ENCODE measurements at regions not wholly inside any gene's neighbourhood (a gene's known extent, or its start where the extent isn't known, plus 50 kb on each side); places are given as distances from the start of the nearest gene placed in this dataset. TPM values are rescaled to one million over a fixed set of nuclear protein-coding genes. Genes with fewer than 3 reads are reported as not detected.

DNA sequence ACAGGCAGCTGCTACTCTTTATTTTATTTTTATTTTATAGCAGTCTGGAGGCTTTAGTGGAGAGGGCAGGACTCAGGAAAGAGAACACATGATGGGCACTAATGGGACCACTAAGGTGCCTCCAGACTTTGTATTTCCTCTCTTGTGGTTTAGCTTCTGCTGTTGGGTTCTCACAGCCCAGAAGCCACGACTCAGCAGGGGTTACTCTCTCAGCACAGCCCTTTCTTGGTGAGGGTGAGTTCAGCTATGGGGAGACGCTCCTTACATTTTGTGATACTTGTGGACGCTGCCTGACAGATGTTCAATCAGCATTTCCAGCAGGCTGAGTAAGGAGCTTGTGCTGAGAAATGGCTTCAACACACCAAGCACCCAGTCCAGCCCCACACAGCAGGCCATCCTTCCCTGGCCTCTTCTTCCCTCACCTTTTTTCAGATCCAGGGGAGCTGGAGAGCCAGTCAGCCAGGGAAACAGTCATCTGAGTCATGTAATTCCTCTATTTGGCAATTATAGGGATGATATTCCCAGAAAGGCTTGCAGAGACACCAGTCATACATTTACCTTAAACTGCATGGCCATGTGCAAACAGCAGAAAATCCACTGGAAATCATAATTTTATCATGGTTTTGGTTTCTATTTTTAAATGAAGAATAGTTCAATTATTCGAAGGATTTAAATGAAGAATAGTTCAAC, 53.2 kb upstream of the RAB3GAP2 start:
- DNase-seq: no peak
- H3K27me3 ChIP-seq: no peaks in the 10 kb centered on the region
- H3K9me3 ChIP-seq: no peaks in the 10 kb centered on the region
- no peaks in the 10 kb centered on the region for H3K36me3 ChIP-seq
- 73 to 90% methylated on average over 4 of the region's 4 CpGs for WGBS, 2 donors
- TF ChIP-seq, protein P1, sequence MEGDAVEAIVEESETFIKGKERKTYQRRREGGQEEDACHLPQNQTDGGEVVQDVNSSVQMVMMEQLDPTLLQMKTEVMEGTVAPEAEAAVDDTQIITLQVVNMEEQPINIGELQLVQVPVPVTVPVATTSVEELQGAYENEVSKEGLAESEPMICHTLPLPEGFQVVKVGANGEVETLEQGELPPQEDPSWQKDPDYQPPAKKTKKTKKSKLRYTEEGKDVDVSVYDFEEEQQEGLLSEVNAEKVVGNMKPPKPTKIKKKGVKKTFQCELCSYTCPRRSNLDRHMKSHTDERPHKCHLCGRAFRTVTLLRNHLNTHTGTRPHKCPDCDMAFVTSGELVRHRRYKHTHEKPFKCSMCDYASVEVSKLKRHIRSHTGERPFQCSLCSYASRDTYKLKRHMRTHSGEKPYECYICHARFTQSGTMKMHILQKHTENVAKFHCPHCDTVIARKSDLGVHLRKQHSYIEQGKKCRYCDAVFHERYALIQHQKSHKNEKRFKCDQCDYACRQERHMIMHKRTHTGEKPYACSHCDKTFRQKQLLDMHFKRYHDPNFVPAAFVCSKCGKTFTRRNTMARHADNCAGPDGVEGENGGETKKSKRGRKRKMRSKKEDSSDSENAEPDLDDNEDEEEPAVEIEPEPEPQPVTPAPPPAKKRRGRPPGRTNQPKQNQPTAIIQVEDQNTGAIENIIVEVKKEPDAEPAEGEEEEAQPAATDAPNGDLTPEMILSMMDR (IDR thresholded peaks at IDR 0.05): no peak
- no peak for TF ChIP-seq POLR2A (IDR thresholded peaks at IDR 0.05)
- intact Hi-C loops (cut with DNase I): no loop called here
- H3K27ac ChIP-seq: no peak overlapping the region
- H3K4me3 ChIP-seq (replicated peaks in 1 of 3): no peak overlapping the region
- peaks cover 3 to 5% of the 10 kb centered on the region in 2 donors for H3K4me1 ChIP-seq

DNA sequence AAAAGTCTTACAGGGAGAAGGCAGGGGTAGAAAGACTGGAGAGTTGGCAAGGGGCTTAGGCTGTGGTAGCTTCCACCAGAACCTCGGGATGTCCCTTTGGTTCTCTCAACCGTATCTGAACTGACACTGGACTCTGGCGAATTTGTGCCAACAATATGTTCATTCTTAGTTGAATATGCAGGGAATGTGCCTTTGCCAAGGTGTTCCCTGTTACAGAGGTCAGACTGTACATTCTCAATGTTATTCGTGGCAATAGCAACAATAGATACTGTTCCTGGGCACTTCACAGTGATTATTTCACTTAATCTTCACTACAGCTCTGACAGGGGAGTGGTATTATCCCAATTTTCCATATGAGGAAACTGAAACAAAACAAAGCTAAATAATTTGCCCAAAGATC, 51.5 kb upstream of the RAB3GAP2 start:
- no peak for TF ChIP-seq POLR2A (IDR thresholded peaks at IDR 0.05)
- TF ChIP-seq, protein P1 (IDR thresholded peaks at IDR 0.05): no peak
- intact Hi-C loops (cut with DNase I): no loop called here
- Histone ChIP-seq H3K4me1 (no peaks in the 10 kb centered on the region), H3K36me3 (no peaks in the 10 kb centered on the region), H3K27me3 (no peaks in the 10 kb centered on the region), H3K9me3 (no peaks in the 10 kb centered on the region), H3K4me3 (replicated peaks in 1 of 3) (no peak overlapping the region), H3K27ac (no peak overlapping the region)
- WGBS, 2 donors: 75 to 77% methylated on average over 4 of the region's 4 CpGs
- DNase-seq: no peak

DNA sequence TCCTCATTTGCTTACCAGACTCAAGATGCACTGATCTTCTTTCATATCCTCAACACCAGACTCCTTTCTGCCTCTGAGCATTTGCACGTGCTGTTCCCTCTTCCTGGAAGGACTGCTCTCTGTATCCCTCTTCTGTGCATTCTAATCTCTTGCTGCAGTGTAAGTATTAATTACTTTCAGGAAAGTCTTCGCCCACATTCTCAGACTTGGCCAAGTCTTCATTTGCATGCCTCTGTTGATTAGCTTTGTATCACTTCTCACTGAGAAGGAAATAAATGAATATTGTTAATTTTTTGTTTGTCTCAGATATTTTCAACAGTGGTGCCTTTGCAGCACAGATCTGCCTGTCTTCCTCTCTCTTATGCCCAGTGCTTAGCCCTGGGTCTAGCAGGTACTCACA, 50.3 kb upstream of the RAB3GAP2 start:
- 87 to 94% methylated on average over 2 of the region's 2 CpGs for WGBS, 2 donors
- H3K27ac ChIP-seq: no peak overlapping the region
- no peak overlapping the region for H3K4me3 ChIP-seq (replicated peaks in 1 of 3)
- no peaks in the 10 kb centered on the region for H3K9me3 ChIP-seq
- TF ChIP-seq POLR2A (IDR thresholded peaks at IDR 0.05): no peak
- TF ChIP-seq, protein P1 (IDR thresholded peaks at IDR 0.05): no peak
- no peaks in the 10 kb centered on the region for H3K27me3 ChIP-seq
- no peaks in the 10 kb centered on the region for H3K36me3 ChIP-seq
- intact Hi-C loops (cut with DNase I): no loop called here
- DNase-seq: no peak
- H3K4me1 ChIP-seq: no peaks in the 10 kb centered on the region

Small RNA genes lying in the stretch of these regions (small RNA-seq; reads per million reads assigned to genes)
- not detected for gene AC096644.2

All from thyroid gland (tissue), 4 donors.